NCI-H2081 (cell line): ENCODE measurements at regions not wholly inside any gene's neighbourhood (a gene's known extent, or its start where the extent isn't known, plus 50 kb on each side); places are given as distances from the start of the nearest gene placed in this dataset.
"Not testable (repeated sequence)": the region's sequence is repeated elsewhere in the genome, so short reads cannot be mapped to it uniquely, and the experiment has no call there.

ENCODE experiments used
- DNase-seq, 2 experiments: peaks; one replicate each; lab custom pipeline; 2025; lab: John Stamatoyannopoulos, UW

- DNase-seq, result not testable (repeated sequence)
Measured at GRCh38 chr7:150046290-150047194, 172.8 kb downstream of the ATP6V0E2 start.

- peak in 1 of 2 experiments; percentile 6 for DNase-seq
Measured at GRCh38 chr7:150047329-150047728, 173.6 kb downstream of the ATP6V0E2 start.

- DNase-seq, result peak in 1 of 2 experiments; percentile 18
Measured at GRCh38 chr7:150047772-150048171, 174.0 kb downstream of the ATP6V0E2 start.

GRCh38 chr7:150048244-150049011, 174.7 kb downstream of the ATP6V0E2 start:
- DNase-seq, result peak in 1 of 2 experiments; percentile 12

GRCh38 chr7:150049012-150049655, 175.4 kb downstream of the ATP6V0E2 start:
- peak; percentile 12 to 39 for DNase-seq

GRCh38 chr7:150053396-150053795, 179.6 kb downstream of the ATP6V0E2 start:
- not testable (repeated sequence) for DNase-seq

GRCh38 chr7:150054242-150054641, 180.5 kb downstream of the ATP6V0E2 start:
- not testable (repeated sequence) for DNase-seq

- DNase-seq, result not testable (repeated sequence)
Measured at GRCh38 chr7:150060259-150061221, 186.8 kb downstream of the ATP6V0E2 start.

- not testable (repeated sequence) for DNase-seq
Measured at GRCh38 chr7:150063195-150063594, 189.4 kb downstream of the ATP6V0E2 start.

- not testable (repeated sequence) for DNase-seq
Measured at GRCh38 chr7:150069555-150070313, 196.0 kb downstream of the ATP6V0E2 start.

- DNase-seq, result not testable (repeated sequence)
Measured at GRCh38 chr7:150077543-150077942, 203.8 kb downstream of the ATP6V0E2 start.

- DNase-seq, result not testable (repeated sequence)
Measured at GRCh38 chr7:150081865-150082264, 208.1 kb downstream of the ATP6V0E2 start.

GRCh38 chr7:150084724-150085123, 211.0 kb downstream of the ATP6V0E2 start:
- not testable (repeated sequence) for DNase-seq

GRCh38 chr7:150087478-150087877, 213.7 kb downstream of the ATP6V0E2 start:
- not testable (repeated sequence) for DNase-seq

- not testable (repeated sequence) for DNase-seq
Measured at GRCh38 chr7:150089139-150089538, 215.4 kb downstream of the ATP6V0E2 start.

- DNase-seq, result not testable (repeated sequence)
Measured at GRCh38 chr7:150090776-150091175, 217.0 kb downstream of the ATP6V0E2 start.

GRCh38 chr7:150093897-150094296, 220.1 kb downstream of the ATP6V0E2 start:
- not testable (repeated sequence) for DNase-seq

GRCh38 chr7:150096213-150096994, 222.6 kb downstream of the ATP6V0E2 start:
- peak in 1 of 2 experiments; percentile 51 for DNase-seq

GRCh38 chr7:150098592-150098991, 224.6 kb upstream of the LRRC61 start:
- not testable (repeated sequence) for DNase-seq
